ENCODE measurements at regions not wholly inside any gene's neighbourhood (a gene's known extent, or its start where the extent isn't known, plus 50 kb on each side); places are given as distances from the start of the nearest gene placed in this dataset.

DNA sequence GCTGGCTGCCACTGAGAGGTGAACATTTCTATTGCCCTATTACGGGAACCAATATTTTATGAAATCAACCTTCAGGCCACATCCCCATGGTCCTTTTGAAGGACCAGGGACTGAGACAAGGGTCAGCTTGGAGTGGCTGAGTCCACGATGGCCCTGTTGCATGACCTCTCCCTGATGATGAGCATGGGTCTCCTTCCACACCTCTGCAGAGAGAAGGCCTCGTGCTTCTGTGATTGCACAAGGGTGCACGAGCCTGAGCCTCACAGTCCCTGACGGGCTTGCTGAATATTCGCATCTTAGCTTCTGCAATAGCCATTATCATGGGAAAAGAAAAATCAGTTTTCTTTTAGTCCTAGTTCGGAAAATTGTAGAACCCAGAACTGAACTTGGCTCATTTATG, 255.0 kb upstream of the IRX2 start:
- Mint-ChIP-seq H3K36me3 (ENCODE audit: insufficient read depth) (no peaks in the 10 kb centered on the region), H3K27me3 (peaks cover 43% of the 10 kb centered on the region), H3K9me3 (ENCODE audit: low read depth) (no peaks in the 10 kb centered on the region), H3K4me1 (ENCODE audit: low read depth) (no peaks in the 10 kb centered on the region), H3K27ac (no peak overlapping the region), H3K4me3 (ENCODE audit: low read depth) (no peak overlapping the region)
- TF ChIP-seq, protein P1, sequence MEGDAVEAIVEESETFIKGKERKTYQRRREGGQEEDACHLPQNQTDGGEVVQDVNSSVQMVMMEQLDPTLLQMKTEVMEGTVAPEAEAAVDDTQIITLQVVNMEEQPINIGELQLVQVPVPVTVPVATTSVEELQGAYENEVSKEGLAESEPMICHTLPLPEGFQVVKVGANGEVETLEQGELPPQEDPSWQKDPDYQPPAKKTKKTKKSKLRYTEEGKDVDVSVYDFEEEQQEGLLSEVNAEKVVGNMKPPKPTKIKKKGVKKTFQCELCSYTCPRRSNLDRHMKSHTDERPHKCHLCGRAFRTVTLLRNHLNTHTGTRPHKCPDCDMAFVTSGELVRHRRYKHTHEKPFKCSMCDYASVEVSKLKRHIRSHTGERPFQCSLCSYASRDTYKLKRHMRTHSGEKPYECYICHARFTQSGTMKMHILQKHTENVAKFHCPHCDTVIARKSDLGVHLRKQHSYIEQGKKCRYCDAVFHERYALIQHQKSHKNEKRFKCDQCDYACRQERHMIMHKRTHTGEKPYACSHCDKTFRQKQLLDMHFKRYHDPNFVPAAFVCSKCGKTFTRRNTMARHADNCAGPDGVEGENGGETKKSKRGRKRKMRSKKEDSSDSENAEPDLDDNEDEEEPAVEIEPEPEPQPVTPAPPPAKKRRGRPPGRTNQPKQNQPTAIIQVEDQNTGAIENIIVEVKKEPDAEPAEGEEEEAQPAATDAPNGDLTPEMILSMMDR (IDR thresholded peaks at IDR 0.05; ENCODE audit: unreplicated experiment): no peak
- no peak for DNase-seq (ENCODE audit: low spot score, unreplicated experiment)

DNA sequence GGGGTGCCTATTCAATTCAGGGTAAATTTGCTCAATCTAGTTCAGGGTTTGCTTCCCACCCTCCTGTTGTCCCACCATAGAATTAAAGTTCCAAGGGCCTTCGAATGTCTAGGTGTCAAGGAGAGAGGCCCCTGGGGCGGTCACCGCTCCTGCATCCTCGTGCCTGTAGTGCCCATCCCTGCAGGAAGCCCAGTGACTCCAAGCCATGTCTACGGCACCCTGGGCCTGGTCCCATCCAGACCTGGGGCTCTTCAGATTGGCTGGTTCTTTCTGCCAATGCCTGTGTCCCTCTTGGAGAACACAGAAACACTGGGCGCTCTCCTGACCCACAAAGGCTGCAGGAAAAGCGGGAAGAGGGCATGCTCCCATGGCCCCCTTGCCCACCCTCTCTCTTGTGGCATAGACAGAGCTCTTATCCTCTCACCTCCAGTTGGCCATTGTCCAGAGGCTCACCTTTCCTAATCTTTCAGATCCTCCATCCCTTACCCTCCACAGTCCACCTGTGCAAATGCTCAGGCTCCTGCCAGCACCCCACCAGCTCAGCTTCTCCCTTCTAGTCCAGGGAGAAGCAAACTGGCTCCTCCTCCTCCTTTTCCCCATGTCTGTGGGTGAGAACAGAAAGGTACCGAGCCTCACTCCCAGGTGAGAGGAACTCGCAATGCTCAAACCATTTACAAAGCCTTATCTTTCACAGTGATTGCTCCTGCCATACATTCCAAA, 253.0 kb upstream of the IRX2 start:
- Mint-ChIP-seq H3K9me3 (ENCODE audit: low read depth) (no peaks in the 10 kb centered on the region), H3K27me3 (peaks cover 44% of the 10 kb centered on the region), H3K4me1 (ENCODE audit: low read depth) (no peaks in the 10 kb centered on the region), H3K27ac (no peak overlapping the region), H3K36me3 (ENCODE audit: insufficient read depth) (no peaks in the 10 kb centered on the region), H3K4me3 (ENCODE audit: low read depth) (no peak overlapping the region)
- DNase-seq (ENCODE audit: low spot score, unreplicated experiment): no peak
- TF ChIP-seq, protein P1 (IDR thresholded peaks at IDR 0.05; ENCODE audit: unreplicated experiment): no peak

DNA sequence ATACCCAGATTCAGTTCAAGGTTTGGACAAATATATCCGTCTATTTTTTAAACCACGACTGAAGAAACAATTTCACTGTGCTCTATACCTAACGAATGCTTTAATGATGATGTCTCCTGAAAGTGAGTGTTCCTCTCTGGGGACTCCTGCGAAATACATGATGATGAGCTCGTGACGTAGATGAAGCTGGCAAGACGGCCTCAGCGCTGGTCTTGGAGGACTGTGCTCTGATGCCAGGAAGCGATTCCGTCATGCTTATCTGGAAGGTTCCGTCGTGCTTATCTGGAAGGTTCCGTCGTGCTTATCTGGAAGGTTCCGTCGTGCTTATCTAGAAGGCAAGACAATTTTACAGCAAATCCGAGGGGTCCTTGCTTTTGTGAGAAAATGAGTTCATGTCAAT, 250.8 kb upstream of the IRX2 start:
- Mint-ChIP-seq H3K9me3 (ENCODE audit: low read depth) (no peaks in the 10 kb centered on the region), H3K36me3 (ENCODE audit: insufficient read depth) (no peaks in the 10 kb centered on the region), H3K27ac (no peak overlapping the region), H3K27me3 (peaks cover 42% of the 10 kb centered on the region), H3K4me3 (ENCODE audit: low read depth) (no peak overlapping the region), H3K4me1 (ENCODE audit: low read depth) (peaks cover 10% of the 10 kb centered on the region)
- TF ChIP-seq, protein P1 (IDR thresholded peaks at IDR 0.05; ENCODE audit: unreplicated experiment): no peak
- no peak for DNase-seq (ENCODE audit: low spot score, unreplicated experiment)

- Mint-ChIP-seq H3K27ac (no peak overlapping the region), H3K27me3 (peaks cover 43% of the 10 kb centered on the region), H3K4me1 (ENCODE audit: low read depth) (peaks cover 10% of the 10 kb centered on the region), H3K9me3 (ENCODE audit: low read depth) (no peaks in the 10 kb centered on the region), H3K36me3 (ENCODE audit: insufficient read depth) (no peaks in the 10 kb centered on the region), H3K4me3 (ENCODE audit: low read depth) (no peak overlapping the region)
- TF ChIP-seq, protein P1 (IDR thresholded peaks at IDR 0.05; ENCODE audit: unreplicated experiment): no peak
- no peak for DNase-seq (ENCODE audit: low spot score, unreplicated experiment)
Measured at GRCh38 chr5:3000631-3001030, 249.2 kb upstream of the IRX2 start.

GRCh38 chr5:2999926-3000325, 248.4 kb upstream of the IRX2 start:
- Mint-ChIP-seq H3K4me3 (ENCODE audit: low read depth) (no peak overlapping the region), H3K27me3 (peaks cover 42% of the 10 kb centered on the region), H3K9me3 (ENCODE audit: low read depth) (no peaks in the 10 kb centered on the region), H3K27ac (no peak overlapping the region), H3K4me1 (ENCODE audit: low read depth) (peaks cover 10% of the 10 kb centered on the region), H3K36me3 (ENCODE audit: insufficient read depth) (no peaks in the 10 kb centered on the region)
- no peak for DNase-seq (ENCODE audit: low spot score, unreplicated experiment)
- TF ChIP-seq, protein P1 (IDR thresholded peaks at IDR 0.05; ENCODE audit: unreplicated experiment): no peak
